GM18858 (cell line): ENCODE measurements at regions not wholly inside any gene's neighbourhood (a gene's known extent, or its start where the extent isn't known, plus 50 kb on each side); places are given as distances from the start of the nearest gene placed in this dataset.
A peak's percentile ranks its signal among the peaks of the same experiment; 100 is the strongest.

ENCODE experiments used
- ATAC-seq: cut with Tn5 transposase; IDR thresholded peaks from one replicate; pipeline ENCODE4 v1.9.1; 2021; ENCODE audit not compliant: unreplicated experiment

GRCh38 chr7:89887489-89887888 lies 266.8 kb upstream of the STEAP1 start:
- ATAC-seq = no peak

DNA sequence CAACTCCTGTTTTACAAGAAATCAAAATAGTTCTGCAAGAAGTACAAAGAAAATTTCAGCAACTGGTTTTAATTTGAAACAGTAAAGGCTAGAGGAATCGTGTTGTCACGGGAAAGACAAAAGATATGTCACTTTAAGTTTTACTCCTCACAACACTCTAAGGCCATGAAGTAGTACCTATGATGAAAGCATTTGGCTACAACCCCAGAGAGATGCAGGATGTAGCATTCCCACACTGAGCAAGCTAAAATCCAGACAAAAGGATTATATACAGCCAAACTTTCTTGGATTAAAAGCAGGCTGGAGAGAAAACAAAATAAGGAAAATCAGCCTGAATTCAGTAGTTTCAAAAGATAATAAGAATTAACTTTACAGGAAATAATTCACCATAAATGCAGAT lies 245.5 kb upstream of the STEAP1 start:
- no peak for ATAC-seq

GRCh38 chr7:89914711-89915110 lies 239.6 kb upstream of the STEAP1 start:
- ATAC-seq = no peak

DNA sequence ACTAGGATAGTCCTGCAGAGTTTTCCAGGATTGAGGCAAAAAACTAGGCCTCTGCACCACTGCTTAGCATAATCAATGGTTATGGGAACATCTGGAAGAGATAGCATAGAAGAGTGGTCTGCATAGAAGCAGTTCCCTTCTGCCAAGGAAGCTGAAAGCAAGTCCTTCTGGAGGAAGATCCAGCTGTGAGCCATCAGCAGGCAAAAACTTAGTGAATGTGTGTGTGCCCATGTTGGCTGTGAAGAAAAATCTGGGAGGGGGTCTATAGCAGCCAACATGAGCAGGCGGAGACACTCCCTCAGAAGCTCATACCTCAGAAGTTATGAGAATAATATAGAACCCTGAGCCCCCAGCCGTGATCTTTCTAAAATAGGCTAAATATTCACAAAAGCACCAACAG lies 228.1 kb upstream of the STEAP1 start:
- ATAC-seq = no peak

- ATAC-seq = no peak
These were observed 227.6 kb upstream of the STEAP1 start for GRCh38 chr7:89926701-89927100.

DNA sequence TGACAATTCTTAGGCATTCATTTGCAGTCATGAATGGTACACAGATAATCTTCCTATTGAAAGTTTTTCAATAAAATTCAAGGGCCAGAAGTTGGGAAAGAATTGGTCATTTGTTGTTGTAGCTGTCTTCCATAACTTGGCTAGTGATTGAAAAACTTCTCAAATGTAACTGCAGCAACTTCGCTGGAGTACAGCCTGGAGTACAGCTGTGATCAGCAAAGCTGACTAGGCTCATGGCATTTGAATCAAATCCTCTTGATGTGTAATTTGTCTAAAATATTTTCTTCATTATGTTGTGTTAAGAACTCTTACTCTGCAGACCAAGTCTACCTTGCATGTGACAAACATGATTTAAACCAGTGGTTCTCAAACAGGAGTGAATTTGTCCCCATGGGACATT lies 226.5 kb upstream of the STEAP1 start:
- ATAC-seq = no peak

DNA sequence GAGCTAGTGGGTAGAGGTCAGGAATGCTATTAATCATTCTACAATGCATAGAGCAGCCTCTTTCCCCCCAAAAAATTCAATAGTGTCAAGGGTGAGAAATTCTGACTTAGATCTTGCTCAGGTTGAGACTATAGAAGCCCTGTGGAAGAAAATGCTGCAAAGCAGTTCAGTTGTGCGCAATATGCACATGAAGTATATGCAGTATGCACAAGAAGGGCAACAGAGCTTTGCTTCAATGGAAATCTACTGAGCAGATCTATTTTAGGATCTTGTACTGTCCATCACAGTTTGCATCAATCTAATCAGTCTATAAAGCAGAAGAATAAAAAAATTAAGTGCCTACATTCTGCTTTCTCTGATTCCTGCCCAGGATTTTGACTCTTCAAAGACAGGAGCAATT lies 225.8 kb upstream of the STEAP1 start:
- ATAC-seq = no peak

DNA sequence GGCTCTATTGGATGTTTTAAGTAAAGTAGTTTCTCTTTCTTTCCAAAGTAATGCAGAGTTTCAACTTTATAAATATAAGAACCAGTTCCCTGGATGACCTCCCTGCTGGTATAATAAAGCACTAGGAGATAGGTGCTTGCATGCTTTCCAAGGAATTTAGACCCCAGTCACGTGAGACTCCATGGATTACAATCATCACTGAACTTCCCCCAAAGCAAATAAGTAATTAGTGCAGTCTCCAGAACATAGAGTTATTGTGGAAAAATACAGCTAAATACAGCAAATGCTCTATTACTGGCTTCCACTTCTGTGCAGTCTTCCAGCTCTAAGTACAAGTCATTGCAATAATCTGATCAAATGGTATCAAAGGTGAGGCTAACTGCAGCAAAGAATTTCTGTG lies 220.2 kb upstream of the STEAP1 start:
- ATAC-seq = no peak

GRCh38 chr7:89943525-89944050 lies 210.7 kb upstream of the STEAP1 start:
- ATAC-seq = no peak

- no peak for ATAC-seq
These were observed 195.7 kb upstream of the STEAP1 start for GRCh38 chr7:89958525-89959068.

DNA sequence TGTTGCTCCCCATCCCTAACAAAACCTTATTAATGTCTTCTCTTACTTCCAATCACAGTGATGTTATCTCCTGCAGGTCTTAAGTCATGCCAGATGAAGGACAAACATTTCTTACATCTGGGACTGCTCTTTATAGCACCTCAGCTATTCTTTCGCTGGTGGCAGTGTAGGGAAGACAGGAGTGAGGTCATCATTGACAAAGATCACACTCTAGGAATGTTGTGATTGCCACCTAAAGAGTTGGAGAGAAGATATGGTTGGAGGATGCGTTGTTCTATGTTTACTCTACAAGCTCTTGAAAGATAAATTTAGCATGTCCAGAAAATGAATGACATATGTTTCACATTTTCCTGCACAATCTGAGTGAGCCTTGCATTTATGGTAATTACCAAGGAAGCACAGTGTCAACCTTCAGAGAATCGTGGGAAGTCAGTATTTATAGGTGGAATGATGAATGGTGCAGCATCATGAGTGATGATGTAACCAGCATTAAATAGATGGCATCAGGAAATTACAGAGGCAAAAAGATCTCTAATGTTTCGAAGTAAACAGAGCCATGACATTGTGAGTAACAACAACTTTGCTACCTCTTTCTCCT lies 188.1 kb upstream of the STEAP1 start:
- ATAC-seq = no peak

DNA sequence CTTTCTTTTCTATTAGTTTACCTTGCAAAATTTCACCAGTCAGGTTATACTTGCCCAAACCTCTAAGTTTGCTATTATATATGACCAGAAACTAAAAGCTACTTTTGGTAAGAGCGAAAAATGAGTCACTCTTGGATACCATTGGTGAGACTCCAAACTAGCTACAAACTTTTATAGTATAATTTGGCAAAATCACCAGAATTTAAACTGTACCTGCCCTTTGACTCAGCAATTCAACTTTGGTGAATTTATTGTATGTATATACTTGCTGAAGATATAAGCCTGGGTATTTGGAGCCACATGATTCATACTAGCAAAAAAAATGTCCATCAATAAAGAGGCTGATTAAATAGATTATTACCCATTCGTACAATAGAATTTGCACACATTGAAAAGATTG lies 178.7 kb upstream of the STEAP1 start:
- ATAC-seq = no peak

DNA sequence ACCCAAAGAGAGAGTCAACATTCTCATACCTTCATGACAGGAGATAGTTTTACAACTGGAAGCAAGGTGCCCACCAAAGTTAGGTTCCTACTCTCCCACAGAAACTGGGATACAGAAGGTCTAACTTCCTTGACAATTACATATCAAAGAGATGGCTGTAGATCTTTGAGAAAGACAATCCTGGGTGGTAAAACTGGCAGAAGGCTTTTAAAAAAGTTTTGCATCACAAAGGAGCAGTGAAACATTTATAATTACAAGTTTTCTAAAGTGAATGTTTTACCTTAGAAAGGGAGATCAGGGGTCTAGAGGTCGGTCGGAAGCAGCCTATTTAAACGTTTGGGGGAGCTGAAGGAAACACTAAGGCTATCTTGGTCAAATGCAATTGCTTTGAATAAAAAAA lies 166.6 kb upstream of the STEAP1 start:
- no peak for ATAC-seq

GRCh38 chr7:89988074-89988473 lies 166.2 kb upstream of the STEAP1 start:
- no peak for ATAC-seq

DNA sequence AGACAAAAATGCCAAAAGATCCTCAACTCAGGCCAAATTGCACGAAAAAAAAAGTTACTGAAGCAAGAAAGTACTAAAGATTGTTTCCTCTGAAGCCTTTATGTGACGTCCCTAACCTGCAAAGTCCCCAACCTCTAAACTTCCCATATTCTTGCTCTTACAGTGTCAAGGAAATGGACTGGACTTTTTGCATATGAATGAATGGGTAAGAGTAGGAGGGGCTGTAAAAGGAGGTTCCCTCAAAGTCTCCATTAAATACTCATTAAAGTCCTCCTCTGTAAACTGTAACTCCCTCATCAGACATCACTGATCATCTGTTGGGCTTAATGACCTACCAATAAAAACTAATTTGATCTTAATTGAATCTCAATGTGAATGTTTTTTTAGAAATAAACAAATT lies 164.8 kb upstream of the STEAP1 start:
- no peak for ATAC-seq

DNA sequence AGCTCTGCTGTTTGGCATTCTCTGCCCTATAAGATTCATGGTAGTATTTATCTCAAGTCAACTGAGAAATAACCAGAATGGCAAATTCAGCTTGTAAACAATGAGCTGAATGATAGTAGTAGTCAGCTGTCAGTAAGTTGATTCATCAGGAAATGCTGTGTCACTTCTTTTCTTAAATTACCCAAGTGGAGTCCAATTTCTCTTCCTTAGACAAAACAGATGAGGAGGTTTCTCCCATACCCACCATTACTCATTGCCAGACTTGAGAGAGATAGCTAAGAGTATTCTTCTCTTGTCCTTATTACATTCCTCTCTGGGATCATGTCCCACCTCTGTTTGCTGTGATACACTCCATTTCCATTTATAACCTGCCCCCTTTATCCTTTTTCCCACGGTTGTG lies 159.8 kb upstream of the STEAP1 start:
- ATAC-seq = no peak

- ATAC-seq = no peak
These were observed 155.7 kb upstream of the STEAP1 start for GRCh38 chr7:89998554-89998953.

DNA sequence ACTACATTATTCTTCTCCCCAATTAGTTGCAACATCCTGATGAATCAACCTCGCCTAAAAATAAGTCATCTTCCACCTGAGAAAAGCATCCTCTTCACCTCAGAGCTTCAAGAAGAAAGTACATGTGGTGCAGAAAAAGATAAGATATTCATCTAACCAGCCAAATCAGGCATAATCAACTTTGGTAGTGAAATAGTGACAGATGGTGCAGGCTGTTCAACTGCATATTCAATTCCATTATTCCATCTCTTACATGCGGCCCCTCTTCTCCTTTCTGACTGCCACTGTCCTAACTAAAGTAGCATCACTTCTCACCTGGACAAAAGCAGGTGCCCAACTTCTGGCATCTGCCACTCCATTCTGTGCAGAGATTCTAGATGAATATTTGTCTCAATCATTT lies 148.4 kb upstream of the STEAP1 start:
- no peak for ATAC-seq

- ATAC-seq = no peak
These were observed 147.1 kb upstream of the STEAP1 start for GRCh38 chr7:90007001-90007654.

DNA sequence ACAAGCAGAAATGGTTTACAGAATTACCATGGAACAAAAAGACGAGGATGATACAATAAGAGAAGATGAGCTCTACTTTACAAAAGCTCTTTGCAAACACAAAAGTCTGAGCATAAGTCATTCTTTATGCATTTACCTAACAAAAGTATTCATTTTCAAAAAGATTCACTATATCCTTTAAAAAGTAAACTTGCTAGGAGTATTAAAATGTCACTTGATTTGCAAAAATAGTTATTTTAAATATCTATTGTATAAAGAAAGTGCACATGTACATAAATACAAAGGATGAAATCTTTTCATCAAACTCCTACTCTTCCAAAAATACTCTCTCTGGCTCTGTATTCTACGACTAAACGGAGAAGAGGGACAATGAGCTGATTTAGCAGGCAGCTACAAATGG lies 146.4 kb upstream of the STEAP1 start:
- no peak for ATAC-seq

GRCh38 chr7:90022213-90022612 lies 132.1 kb upstream of the STEAP1 start:
- no peak for ATAC-seq

DNA sequence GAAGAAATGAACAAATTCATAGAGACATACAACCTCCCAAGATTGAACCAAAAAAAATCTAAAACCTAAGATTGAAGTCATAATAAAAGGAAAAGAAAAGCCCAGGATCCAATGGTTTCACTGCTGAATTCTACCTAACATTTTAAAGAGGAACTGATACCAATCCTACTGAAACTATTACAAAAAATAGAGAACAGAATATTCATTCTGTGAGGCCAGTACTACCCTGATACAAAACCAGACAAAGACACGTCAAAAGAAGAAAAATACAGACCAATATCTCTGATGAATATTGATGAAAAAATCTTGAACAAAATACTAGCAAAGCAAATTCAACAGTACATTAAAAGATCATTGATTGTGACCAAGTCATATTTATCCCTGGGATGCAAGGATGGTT lies 128.5 kb upstream of the STEAP1 start:
- ATAC-seq = peak; percentile 90

GRCh38 chr7:90033850-90034249 lies 120.4 kb upstream of the STEAP1 start:
- ATAC-seq = no peak
